ENCODE measurements at regions not wholly inside any gene's neighbourhood (a gene's known extent, or its start where the extent isn't known, plus 50 kb on each side); places are given as distances from the start of the nearest gene placed in this dataset.
"Not testable (repeated sequence)": the region's sequence is repeated elsewhere in the genome, so short reads cannot be mapped to it uniquely, and the experiment has no call there.

- no peak for ATAC-seq
Measured at GRCh38 chr18:71038196-71038595, 749.4 kb downstream of the SOCS6 start.

- ATAC-seq, result no peak
Measured at GRCh38 chr18:71036783-71037182, 747.9 kb downstream of the SOCS6 start.

DNA sequence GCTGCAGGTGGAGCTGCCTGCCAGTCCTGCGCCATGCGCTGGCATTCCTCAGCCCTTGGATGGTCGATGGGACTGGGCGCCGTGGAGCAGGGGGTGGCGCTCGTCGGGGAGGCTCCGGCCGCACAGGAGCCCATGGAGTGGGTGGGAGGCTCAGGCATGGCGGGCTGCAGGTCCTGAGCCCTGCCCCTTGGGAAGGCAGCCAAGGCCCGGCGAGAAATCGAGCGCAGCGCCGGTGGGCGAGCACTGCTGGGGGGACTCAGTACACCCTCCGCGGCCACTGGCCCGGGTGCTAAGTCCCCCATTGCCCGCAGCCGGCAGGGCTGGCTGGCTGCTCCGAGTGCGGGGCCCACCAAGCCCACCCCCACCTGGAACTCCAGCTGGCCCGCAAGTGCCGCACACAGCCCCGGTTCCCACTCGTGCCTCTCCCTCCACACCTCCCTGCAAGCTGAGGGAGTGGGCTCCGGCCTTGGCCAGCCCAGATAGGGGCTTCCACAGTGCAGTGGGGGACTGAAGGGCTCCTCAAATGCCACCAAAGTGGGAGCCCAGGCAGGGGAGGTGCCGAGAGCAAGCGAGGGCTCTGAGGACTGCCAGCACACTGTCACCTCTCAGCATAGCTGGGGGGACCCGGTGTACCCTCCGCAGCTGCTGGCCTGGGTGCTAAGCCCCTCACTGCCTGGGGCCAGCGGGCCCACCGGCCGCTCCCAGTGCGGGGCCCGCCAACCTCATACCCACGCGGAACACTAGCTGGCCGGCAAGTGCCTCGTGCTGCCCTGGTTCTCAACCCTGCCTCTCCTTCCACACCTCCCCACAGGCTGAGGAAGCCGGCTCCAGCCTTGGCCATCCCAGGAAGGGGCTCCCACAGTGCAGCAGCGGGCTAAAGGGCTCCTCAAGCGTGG lies 742.7 kb downstream of the SOCS6 start:
- not testable (repeated sequence) for ATAC-seq

DNA sequence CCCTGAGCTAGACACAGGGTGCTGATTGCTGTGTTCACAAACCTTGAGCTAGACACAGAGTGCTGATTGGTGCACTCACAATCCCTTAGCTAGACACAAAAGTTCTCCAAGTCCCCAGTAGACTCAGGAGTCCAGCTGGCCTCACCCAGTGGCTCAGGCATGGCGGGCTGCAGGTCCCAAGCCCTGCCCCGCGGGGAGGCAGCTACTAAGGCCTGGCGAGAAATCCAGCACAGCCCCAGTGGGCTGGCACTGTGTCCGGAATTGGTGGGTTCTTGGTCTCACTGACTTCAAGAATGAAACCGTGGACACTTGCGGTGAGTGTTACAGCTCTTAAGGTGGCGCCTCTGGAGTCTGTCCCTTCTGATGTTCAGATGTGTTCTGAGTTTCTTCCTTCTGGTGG lies 741.2 kb downstream of the SOCS6 start:
- ATAC-seq, result not testable (repeated sequence)

DNA sequence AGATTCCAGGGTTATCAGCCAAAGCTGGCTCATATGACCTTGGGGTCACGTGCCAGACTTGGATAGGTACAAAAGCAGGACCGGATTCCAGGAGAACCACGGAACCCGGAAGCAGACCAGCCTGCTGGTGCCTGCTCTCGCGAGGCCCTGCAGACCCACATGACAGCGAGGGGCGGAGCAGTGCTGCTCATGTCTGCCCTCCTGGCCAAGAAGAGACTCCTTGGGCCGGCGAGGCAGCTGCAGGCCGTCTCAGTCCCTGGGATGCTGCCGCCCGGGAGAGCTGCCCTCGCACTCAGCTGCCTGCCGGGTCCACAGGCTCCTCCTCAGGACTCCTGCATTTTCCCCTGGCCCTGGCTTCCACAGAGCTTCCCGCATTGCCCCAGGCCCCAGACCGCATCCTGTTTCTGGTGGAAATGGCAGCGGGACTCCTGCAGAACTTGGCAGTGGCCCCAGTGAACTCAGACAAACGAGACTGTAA lies 739.5 kb downstream of the SOCS6 start:
- no peak for ATAC-seq

- ATAC-seq, result no peak
Measured at GRCh38 chr18:71027531-71027930, 738.7 kb downstream of the SOCS6 start.

DNA sequence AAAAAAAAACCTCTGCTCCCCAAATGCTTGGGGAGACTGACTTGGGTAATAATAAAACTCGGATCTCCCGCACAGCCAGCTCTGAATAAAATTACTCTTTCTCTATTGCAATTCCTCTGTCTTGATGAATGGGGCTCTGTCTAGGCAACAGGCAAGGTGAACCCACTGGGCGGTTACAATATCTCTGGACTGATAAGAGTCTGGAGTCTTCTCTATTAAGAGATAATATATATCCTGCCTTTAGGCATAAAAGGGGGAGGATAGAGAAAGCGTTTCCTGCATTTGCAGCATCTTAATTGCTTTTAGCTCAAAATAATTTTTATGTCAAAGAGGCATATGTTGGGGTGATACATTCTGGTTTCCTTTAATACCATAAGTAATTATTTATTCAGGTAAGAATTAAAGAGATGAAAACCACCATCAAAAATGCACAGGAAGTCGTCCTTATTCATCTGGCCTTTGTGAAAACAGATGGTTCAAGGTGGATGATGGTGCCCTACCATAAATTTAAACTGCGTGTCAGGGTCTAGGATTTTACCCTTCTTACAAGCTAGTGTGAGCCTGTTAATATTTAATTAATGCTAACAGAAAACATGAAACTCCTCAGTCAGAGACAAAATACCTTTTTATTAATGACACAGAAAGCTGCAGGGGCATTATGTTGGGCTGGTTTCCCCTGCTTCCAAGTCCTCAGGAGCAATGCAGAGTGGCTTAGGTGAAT lies 736.8 kb downstream of the SOCS6 start:
- ATAC-seq, result no peak

DNA sequence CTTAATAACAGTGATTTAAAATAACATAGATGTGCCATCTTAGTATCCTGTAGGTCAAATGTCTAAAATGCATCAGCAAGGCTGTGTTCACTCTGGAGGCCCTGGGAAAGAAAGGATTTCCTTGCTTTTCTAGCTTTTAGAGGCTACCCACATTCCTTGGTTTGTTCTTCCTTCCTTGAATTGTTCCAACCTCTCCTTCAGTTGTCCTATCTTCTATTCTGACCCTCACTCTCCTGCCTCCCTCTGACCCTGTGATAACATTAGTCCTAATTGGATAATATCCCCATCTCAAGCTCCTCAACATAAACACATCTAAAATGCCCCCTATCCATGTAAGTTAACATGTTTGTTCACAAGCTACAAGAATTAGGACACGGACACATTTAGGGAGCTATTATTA lies 733.5 kb downstream of the SOCS6 start:
- no peak for ATAC-seq

- no peak for ATAC-seq
Measured at GRCh38 chr18:71021030-71021362, 732.2 kb downstream of the SOCS6 start.

DNA sequence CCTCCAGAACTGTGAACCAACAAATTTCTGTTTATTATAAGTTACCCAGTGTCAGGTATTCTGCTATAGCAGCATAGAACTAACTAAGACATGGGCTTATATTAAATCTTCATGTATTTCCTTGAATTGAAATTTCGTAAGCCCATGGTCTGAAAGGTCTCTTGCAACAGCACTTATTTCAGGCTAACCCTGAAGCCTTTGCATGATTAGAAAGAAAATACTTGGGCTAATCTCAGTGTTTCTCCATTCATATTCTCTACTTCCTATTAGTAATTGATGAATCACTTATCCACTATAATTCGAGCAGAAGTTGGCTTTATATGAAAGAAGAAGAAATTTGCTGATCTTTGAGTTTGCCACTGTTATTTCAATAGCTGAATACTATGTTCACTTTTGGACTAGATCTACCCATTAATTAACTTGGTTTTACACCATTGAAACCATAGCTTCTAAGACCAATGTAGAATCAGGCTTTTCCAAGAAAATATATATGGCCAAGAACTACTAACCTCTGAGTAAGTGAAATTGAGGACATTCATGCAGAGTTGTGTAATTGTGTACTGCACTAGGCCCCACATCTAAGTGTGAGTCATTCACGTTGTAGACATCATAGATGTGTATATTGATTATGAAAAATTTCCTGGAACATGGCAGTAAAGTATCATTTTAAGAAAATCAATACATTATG lies 731.6 kb downstream of the SOCS6 start:
- no peak for ATAC-seq

- ATAC-seq, result no peak
Measured at GRCh38 chr18:71018816-71019215, 730.0 kb downstream of the SOCS6 start.

DNA sequence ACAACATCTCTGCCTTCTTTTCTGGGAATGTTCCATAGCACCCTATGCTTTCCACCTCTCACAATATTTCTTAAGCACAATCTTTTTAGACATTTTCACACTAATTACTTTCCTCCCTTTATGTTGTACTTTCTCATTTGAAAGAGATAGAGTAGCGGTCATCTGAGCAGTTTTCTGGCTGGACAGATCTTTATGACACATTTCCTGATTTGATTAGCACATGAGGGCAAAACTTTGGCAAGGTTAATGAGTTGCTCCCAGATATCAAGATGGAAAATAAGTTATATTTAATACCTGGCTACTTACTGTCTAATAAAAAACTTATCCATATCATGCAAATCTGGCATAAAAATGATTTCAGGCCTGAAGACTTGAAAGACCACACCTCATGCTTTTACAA lies 723.9 kb downstream of the SOCS6 start:
- ATAC-seq, result no peak

DNA sequence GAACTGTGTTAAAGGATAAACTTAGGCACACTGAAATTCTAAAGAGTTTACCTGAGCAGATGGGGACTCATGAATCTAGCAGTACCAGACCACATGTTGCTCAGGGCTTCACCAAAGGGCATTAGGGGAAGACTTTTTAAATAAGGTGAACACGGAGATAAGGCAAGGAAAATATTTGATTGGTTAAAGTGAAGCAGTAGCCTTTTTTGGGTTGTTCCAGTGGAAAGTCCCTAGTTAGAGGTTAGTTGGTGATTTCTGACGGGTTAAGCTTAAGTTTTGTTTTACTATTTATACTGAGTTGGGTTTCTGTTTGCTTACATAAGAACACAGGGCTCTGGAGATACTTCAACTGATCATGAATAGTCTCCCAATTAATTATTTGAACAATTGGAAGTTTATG lies 722.5 kb downstream of the SOCS6 start:
- no peak for ATAC-seq

DNA sequence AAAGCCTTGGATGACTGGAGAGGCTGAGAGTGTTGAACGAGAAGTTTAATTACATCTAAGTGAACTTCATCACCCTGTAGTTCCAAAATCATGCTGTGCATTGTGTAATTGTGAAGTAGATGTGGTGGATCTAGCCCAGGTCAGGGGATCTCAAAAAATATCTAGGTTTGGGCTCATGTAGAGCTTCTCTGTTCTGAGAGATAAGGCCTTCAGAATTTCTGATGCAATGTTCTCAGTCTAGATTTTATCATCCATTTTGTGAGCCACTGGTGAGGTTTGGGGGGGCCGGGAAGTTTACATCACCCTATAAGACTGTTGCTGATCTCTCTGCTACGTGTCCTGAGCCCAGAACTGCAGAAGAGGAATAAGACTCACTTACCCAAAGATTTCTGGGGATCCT lies 719.4 kb downstream of the SOCS6 start:
- ATAC-seq, result no peak

- no peak for ATAC-seq
Measured at GRCh38 chr18:71001597-71001996, 712.8 kb downstream of the SOCS6 start.

GRCh38 chr18:70998490-70998889 lies 709.6 kb downstream of the SOCS6 start:
- ATAC-seq, result no peak

- ATAC-seq, result no peak
Measured at GRCh38 chr18:70994116-70994515, 705.3 kb downstream of the SOCS6 start.

- no peak for ATAC-seq
Measured at GRCh38 chr18:70991577-70991976, 702.7 kb downstream of the SOCS6 start.

GRCh38 chr18:70985948-70986347 lies 697.1 kb downstream of the SOCS6 start:
- ATAC-seq, result no peak

- ATAC-seq, result no peak
Measured at GRCh38 chr18:70982292-70982691, 693.4 kb downstream of the SOCS6 start.

GRCh38 chr18:70981400-70982140 lies 692.7 kb downstream of the SOCS6 start:
- no peak for ATAC-seq

DNA sequence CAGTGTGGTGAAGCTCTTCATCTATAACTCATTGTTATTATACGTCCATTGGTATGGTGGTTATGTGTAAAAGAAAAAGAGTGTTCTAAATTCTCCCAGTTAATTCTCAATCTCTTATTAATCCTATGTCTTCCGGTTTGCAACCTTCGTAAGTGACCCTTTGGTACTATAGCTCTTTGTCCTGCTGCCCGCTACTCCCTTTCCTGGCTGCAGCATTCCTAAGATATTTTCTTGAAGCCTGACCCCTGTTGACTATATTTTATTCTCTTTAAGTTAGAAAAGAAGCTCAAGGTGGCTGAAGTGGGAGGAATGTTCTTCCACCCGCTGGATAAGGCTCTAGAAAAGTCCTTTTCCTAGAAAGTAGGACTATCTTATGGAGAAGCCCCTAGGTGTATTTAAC lies 684.8 kb downstream of the SOCS6 start:
- no peak for ATAC-seq

GRCh38 chr18:70966419-70966818 lies 677.6 kb downstream of the SOCS6 start:
- ATAC-seq, result no peak
